ENCODE measurements at regions not wholly inside any gene's neighbourhood (a gene's known extent, or its start where the extent isn't known, plus 50 kb on each side); places are given as distances from the start of the nearest gene placed in this dataset.

DNA sequence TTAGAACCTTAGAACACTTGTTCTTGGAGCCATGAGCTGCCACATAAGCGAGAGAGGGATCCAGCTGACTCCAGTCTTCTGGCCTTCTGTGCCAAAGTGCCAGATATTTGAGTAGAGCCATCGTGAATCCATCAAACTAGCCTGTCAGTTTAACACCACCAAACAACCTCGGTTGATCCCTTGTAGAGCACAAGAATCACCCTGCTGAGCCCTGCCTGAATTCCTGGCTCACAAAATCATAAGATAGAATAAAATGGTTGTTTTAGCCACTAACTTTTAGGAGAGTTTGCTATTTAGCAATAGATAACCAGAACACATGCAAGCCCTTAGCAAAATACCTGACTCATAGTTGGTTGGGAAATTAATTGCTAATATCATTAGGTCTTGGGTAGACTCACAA is 407.6 kb upstream of the PROK2 start:
- Histone ChIP-seq H3K9me3 (peaks cover 13% of the 10 kb centered on the region; the same call in 2 of the 3 replicates), H3K27ac (no peak overlapping the region), H3K4me3 (no peak overlapping the region), H3K4me2 (no peak overlapping the region), H3K4me1 (no peaks in the 10 kb centered on the region)
- ATAC-seq: no peak
- ChIA-PET POLR2A (no interaction called here), CTCF (interaction anchor here (1.4 kb wide), 1 partner anchor 628 kb away, joined by 3 read pairs; no protein-coding TSS in a partner anchor)
- TF ChIP-seq FOSB (CRISPR knock-in tag; IDR thresholded peaks at IDR 0.05) (no peak), CHD2 (IDR thresholded peaks at IDR 0.05; ENCODE audit: low read length, partially characterized antibody) (no peak), POLR2A (IDR thresholded peaks at IDR 0.05; ENCODE audit: low read length) (no peak), MAZ (IDR thresholded peaks at IDR 0.05; ENCODE audit: borderline replicate concordance, low read depth, low read length) (no peak), NPAS2 (CRISPR knock-in tag; IDR thresholded peaks at IDR 0.05; ENCODE audit: borderline replicate concordance) (no peak), RARB (CRISPR knock-in tag; IDR thresholded peaks at IDR 0.05) (no peak), PHF8 (IDR thresholded peaks at IDR 0.05; ENCODE audit: borderline replicate concordance, low read depth) (no peak), BHLHE40 (IDR thresholded peaks at IDR 0.05; ENCODE audit: low read depth, low read length) (no peak), EHF (CRISPR knock-in tag; IDR thresholded peaks at IDR 0.05) (no peak), GATA3 (IDR thresholded peaks at IDR 0.05; ENCODE audit: borderline replicate concordance) (no peak), JUN (IDR thresholded peaks at IDR 0.05) (no peak)
- TF ChIP-seq, protein P1, sequence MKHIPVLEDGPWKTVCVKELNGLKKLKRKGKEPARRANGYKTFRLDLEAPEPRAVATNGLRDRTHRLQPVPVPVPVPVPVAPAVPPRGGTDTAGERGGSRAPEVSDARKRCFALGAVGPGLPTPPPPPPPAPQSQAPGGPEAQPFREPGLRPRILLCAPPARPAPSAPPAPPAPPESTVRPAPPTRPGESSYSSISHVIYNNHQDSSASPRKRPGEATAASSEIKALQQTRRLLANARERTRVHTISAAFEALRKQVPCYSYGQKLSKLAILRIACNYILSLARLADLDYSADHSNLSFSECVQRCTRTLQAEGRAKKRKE (CRISPR knock-in tag; IDR thresholded peaks at IDR 0.05; ENCODE audit: low read depth): no peak
- no peak for FAIRE-seq
- DNase-seq (ENCODE audit: low read depth in 1 of 2, low spot score in 1 of 2): no peak
- WGBS (ENCODE audit: missing lambda C conversion rate): 0% methylated on average over 3 of the region's 3 CpGs

DNA sequence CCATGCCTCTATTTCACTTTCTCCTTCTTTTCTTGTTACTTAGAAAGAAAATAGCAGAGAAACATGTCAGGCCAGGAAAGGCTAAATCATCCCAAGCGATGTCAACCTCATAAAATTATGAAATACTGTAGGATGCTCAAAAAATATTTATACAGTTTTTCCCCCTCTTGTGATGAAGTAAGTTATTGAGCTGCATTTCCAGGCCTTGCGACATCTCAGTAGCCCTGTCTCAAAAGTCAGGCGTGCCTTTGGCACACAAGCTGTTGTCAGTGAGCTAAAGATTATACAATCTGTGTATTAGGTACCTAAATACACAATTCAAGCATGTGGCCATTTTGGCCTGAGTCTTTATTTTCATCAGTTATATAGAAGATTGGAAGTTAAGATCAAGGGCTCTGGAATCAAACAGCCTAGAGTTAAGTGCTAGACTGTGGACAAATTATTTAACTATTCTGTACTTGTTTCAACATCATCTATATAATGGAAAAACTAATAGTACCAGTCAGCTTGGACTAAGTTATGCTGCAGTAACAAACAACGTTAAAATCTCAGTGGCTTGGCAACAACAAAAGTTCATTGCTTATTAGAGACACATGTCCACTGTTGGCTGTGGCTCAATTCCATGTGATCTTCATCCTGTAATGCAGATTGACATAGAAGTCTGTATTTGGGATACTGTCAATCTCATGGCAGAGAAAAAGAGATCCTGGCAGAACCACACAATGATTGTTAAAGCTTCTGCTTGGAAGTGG is 406.4 kb upstream of the PROK2 start:
- FAIRE-seq (no peak), DNase-seq (ENCODE audit: low read depth in 1 of 2, low spot score in 1 of 2) (no peak), ATAC-seq (no peak)
- Histone ChIP-seq H3K4me2 (no peak overlapping the region), H3K4me1 (no peaks in the 10 kb centered on the region), H3K27ac (no peak overlapping the region), H3K9me3 (peaks cover 13% of the 10 kb centered on the region; the same call in 2 of the 3 replicates), H3K4me3 (no peak overlapping the region)
- 12% methylated on average over 4 of the region's 4 CpGs for WGBS (ENCODE audit: missing lambda C conversion rate)
- POLR2A ChIA-PET: no interaction called here
- TF ChIP-seq, protein P2, sequence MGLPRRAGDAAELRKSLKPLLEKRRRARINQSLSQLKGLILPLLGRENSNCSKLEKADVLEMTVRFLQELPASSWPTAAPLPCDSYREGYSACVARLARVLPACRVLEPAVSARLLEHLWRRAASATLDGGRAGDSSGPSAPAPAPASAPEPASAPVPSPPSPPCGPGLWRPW (IDR thresholded peaks at IDR 0.05): no peak
- TF ChIP-seq JUN (IDR thresholded peaks at IDR 0.05) (no peak), HOXA7 (CRISPR knock-in tag; IDR thresholded peaks at IDR 0.05) (no peak), KDM5A (IDR thresholded peaks at IDR 0.05) (no peak), JUNB (IDR thresholded peaks at IDR 0.05) (no peak), HDAC2 (IDR thresholded peaks at IDR 0.05) (no peak), HOXB5 (CRISPR knock-in tag; IDR thresholded peaks at IDR 0.05) (no peak), CEBPB (IDR thresholded peaks at IDR 0.05) (no peak), POLR2AphosphoS2 (conservative IDR thresholded peaks at IDR 0.05; ENCODE audit: low read length) (no peak), TP53 (CRISPR knock-in tag; IDR thresholded peaks at IDR 0.05) (no peak), TFCP2L1 (CRISPR knock-in tag; IDR thresholded peaks at IDR 0.05) (no peak), CHD4 (IDR thresholded peaks at IDR 0.05; ENCODE audit: borderline replicate concordance) (no peak), RNF2 (IDR thresholded peaks at IDR 0.05; ENCODE audit: borderline replicate concordance, low read depth) (no peak), ZNF302 (CRISPR knock-in tag; IDR thresholded peaks at IDR 0.05) (no peak)
- TF ChIP-seq, protein P3, sequence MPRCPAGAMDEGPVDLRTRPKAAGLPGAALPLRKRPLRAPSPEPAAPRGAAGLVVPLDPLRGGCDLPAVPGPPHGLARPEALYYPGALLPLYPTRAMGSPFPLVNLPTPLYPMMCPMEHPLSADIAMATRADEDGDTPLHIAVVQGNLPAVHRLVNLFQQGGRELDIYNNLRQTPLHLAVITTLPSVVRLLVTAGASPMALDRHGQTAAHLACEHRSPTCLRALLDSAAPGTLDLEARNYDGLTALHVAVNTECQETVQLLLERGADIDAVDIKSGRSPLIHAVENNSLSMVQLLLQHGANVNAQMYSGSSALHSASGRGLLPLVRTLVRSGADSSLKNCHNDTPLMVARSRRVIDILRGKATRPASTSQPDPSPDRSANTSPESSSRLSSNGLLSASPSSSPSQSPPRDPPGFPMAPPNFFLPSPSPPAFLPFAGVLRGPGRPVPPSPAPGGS (IDR thresholded peaks at IDR 0.05): no peak
- TF ChIP-seq, protein P4, sequence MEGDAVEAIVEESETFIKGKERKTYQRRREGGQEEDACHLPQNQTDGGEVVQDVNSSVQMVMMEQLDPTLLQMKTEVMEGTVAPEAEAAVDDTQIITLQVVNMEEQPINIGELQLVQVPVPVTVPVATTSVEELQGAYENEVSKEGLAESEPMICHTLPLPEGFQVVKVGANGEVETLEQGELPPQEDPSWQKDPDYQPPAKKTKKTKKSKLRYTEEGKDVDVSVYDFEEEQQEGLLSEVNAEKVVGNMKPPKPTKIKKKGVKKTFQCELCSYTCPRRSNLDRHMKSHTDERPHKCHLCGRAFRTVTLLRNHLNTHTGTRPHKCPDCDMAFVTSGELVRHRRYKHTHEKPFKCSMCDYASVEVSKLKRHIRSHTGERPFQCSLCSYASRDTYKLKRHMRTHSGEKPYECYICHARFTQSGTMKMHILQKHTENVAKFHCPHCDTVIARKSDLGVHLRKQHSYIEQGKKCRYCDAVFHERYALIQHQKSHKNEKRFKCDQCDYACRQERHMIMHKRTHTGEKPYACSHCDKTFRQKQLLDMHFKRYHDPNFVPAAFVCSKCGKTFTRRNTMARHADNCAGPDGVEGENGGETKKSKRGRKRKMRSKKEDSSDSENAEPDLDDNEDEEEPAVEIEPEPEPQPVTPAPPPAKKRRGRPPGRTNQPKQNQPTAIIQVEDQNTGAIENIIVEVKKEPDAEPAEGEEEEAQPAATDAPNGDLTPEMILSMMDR (IDR thresholded peaks at IDR 0.05): no peak
- TF ChIP-seq, protein P5, sequence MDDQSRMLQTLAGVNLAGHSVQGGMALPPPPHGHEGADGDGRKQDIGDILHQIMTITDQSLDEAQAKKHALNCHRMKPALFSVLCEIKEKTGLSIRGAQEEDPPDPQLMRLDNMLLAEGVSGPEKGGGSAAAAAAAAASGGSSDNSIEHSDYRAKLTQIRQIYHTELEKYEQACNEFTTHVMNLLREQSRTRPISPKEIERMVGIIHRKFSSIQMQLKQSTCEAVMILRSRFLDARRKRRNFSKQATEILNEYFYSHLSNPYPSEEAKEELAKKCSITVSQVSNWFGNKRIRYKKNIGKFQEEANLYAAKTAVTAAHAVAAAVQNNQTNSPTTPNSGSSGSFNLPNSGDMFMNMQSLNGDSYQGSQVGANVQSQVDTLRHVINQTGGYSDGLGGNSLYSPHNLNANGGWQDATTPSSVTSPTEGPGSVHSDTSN (IDR thresholded peaks at IDR 0.05): no peak
- CTCF ChIA-PET: interaction anchor here (1.0 to 1.4 kb wide), 2 partner anchors 236 to 629 kb away, joined by 3 read pairs; no protein-coding TSS in a partner anchor
